ENCODE measurements at regions not wholly inside any gene's neighbourhood (a gene's known extent, or its start where the extent isn't known, plus 50 kb on each side); places are given as distances from the start of the nearest gene placed in this dataset.

DNA sequence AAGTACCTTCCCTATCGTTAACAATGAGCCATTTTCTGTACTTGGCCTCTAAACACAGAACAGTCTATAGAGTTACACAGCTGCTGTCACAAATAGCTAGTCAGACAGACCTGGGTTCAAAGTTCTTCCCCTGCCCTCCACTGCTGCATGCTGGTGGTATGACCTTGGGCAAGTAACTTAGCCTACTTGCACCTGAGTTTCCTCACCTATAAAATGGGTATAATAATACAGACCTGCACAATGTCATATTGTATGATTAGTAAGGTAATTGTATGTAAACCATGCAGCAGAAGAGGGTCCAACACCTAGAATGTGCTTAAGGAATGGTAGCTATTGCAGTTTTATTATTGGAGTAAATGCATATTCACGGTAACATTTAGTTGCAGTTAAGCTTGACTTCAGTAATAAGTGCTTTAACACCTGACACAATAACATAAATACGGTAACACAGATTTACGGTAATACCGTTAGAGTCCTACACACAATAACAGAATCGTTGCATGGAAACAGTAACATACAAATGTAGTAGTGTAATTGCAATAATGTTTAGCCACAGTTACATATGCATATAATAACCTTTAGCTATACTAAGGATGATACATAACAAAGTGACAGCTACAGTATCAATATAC is 193.3 kb upstream of the CSF3R start:
- no CpG with 5 or more reads among the region's 6 CpGs for WGBS (ENCODE audit: extremely low coverage, insufficient coverage, low lambda C conversion rate)
- Histone ChIP-seq H3K27ac (ENCODE audit: low read depth, low read length) (no peak overlapping the region), H4K8ac (ENCODE audit: low read depth, low read length) (no peak overlapping the region), H3K36me3 (ENCODE audit: control insufficient read depth, insufficient read depth, low read length) (no peaks in the 10 kb centered on the region), H3K4ac (ENCODE audit: low read depth, low read length) (no peak overlapping the region), H2BK5ac (ENCODE audit: low read length) (no peak overlapping the region), H3K4me2 (ENCODE audit: low read length) (no peak overlapping the region), H3K27me3 (ENCODE audit: insufficient read depth, low read length, poor library complexity) (no peaks in the 10 kb centered on the region), H2BK120ac (ENCODE audit: low read depth, low read length) (no peak overlapping the region), H4K5ac (ENCODE audit: low read length) (no peak overlapping the region), H3K9ac (ENCODE audit: low read length) (no peak overlapping the region), H3K79me2 (ENCODE audit: control insufficient read depth, insufficient read depth, low read length) (no peaks in the 10 kb centered on the region), H2BK15ac (replicated peaks; ENCODE audit: low read depth) (no peak overlapping the region), H3K4me1 (ENCODE audit: control insufficient read depth, low read depth, low read length) (no peaks in the 10 kb centered on the region), H2AK5ac (ENCODE audit: low read length) (no peak overlapping the region), H3K4me3 (ENCODE audit: low read length) (no peak overlapping the region), H3K56ac (ENCODE audit: low read length) (no peak overlapping the region), H3K79me1 (ENCODE audit: low read length) (no peaks in the 10 kb centered on the region), H3K23ac (ENCODE audit: low read length) (no peak overlapping the region), H3K18ac (ENCODE audit: low read length) (no peak overlapping the region)
- DNase-seq, result no peak

DNA sequence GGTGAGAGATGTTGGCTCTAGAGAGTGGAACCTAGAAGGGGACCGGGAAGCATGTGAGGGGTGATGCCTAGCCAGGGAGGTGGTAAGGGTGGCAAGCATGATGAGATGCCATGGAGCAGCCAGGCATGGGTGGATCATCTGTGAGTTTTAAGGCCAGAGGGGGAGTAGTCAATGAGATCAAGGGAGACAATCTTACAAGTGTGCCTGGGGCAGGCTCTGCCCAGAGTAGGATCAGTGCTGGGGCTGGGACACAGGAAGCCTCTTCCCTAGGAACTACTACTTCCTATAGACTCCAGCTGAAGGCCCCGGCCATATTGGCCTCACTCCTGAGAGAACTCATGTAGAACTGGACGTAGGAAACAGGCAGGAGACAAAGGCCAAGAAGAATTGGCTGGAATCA is 192.4 kb upstream of the CSF3R start:
- Histone ChIP-seq H4K8ac (ENCODE audit: low read depth, low read length) (no peak overlapping the region), H3K27me3 (ENCODE audit: insufficient read depth, low read length, poor library complexity) (no peaks in the 10 kb centered on the region), H3K23ac (ENCODE audit: low read length) (no peak overlapping the region), H2BK5ac (ENCODE audit: low read length) (no peak overlapping the region), H4K5ac (ENCODE audit: low read length) (no peak overlapping the region), H3K79me2 (ENCODE audit: control insufficient read depth, insufficient read depth, low read length) (no peaks in the 10 kb centered on the region), H3K4me1 (ENCODE audit: control insufficient read depth, low read depth, low read length) (no peaks in the 10 kb centered on the region), H3K9ac (ENCODE audit: low read length) (no peak overlapping the region), H3K36me3 (ENCODE audit: control insufficient read depth, insufficient read depth, low read length) (no peaks in the 10 kb centered on the region), H3K27ac (ENCODE audit: low read depth, low read length) (no peak overlapping the region), H2AK5ac (ENCODE audit: low read length) (no peak overlapping the region), H3K18ac (ENCODE audit: low read length) (no peak overlapping the region), H3K4me2 (ENCODE audit: low read length) (no peak overlapping the region), H2BK120ac (ENCODE audit: low read depth, low read length) (no peak overlapping the region), H3K79me1 (ENCODE audit: low read length) (no peaks in the 10 kb centered on the region), H3K4ac (ENCODE audit: low read depth, low read length) (no peak overlapping the region), H2BK15ac (replicated peaks; ENCODE audit: low read depth) (no peak overlapping the region), H3K4me3 (ENCODE audit: low read length) (no peak overlapping the region), H3K56ac (ENCODE audit: low read length) (no peak overlapping the region)
- no peak for DNase-seq
- no CpG with 5 or more reads among the region's 3 CpGs for WGBS (ENCODE audit: extremely low coverage, insufficient coverage, low lambda C conversion rate)

DNA sequence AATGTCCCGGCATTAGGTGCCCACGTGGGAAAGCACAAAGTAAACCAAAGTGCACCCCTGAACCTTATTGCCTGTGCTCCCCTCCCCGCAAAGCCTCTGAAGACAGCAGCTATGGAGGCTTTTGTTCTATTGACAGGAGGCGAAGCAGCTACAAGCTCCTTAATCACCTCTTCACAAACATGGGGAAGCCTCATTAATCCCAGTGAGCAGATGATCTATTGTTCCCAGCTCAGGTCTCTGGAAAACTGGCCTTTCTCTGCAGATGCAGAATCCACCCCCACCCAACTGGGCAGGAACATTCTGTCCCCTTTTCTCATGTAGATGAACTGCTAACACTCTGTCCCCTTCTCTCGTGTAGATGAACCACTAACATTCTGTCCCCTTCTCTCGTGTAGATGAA is 190.5 kb upstream of the CSF3R start:
- Histone ChIP-seq H3K56ac (ENCODE audit: low read length) (no peak overlapping the region), H2BK15ac (replicated peaks; ENCODE audit: low read depth) (no peak overlapping the region), H4K5ac (ENCODE audit: low read length) (no peak overlapping the region), H3K4ac (ENCODE audit: low read depth, low read length) (no peak overlapping the region), H3K79me1 (ENCODE audit: low read length) (no peaks in the 10 kb centered on the region), H3K9ac (ENCODE audit: low read length) (no peak overlapping the region), H3K23ac (ENCODE audit: low read length) (no peak overlapping the region), H3K4me1 (ENCODE audit: control insufficient read depth, low read depth, low read length) (no peaks in the 10 kb centered on the region), H3K36me3 (ENCODE audit: control insufficient read depth, insufficient read depth, low read length) (no peaks in the 10 kb centered on the region), H3K4me3 (ENCODE audit: low read length) (no peak overlapping the region), H3K18ac (ENCODE audit: low read length) (no peak overlapping the region), H3K27ac (ENCODE audit: low read depth, low read length) (no peak overlapping the region), H2AK5ac (ENCODE audit: low read length) (no peak overlapping the region), H4K8ac (ENCODE audit: low read depth, low read length) (no peak overlapping the region), H2BK5ac (ENCODE audit: low read length) (no peak overlapping the region), H2BK120ac (ENCODE audit: low read depth, low read length) (no peak overlapping the region), H3K4me2 (ENCODE audit: low read length) (no peak overlapping the region), H3K27me3 (ENCODE audit: insufficient read depth, low read length, poor library complexity) (no peaks in the 10 kb centered on the region), H3K79me2 (ENCODE audit: control insufficient read depth, insufficient read depth, low read length) (no peaks in the 10 kb centered on the region)
- DNase-seq, result no peak
- no CpG with 5 or more reads among the region's 6 CpGs for WGBS (ENCODE audit: extremely low coverage, insufficient coverage, low lambda C conversion rate)

DNA sequence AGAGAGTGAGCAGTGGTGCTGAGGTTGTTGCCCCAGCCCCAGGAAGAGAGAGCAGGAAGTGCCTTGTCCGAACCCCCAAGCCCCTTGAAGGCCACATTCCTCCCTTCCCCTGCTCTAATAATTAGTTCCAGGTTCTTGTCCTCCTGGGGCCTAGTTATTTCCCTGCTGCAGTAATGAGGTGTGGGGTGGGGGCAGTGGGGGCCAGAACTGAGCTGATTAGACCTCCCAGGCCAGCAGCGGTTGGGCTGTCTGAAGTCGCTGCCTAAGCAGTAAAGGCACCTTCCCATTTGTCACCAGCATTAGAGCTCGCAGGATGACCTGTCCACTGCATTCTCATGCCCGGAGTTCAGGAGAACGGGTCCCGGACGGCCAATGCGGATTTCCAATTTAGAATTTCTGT is 186.5 kb upstream of the CSF3R start:
- no peak overlapping the region for H2AK5ac ChIP-seq (ENCODE audit: low read length)
- no peak overlapping the region for H3K4ac ChIP-seq (ENCODE audit: low read depth, low read length)
- DNase-seq, result no peak
- no peaks in the 10 kb centered on the region for H3K79me1 ChIP-seq (ENCODE audit: low read length)
- H3K4me3 ChIP-seq (ENCODE audit: low read length), result no peak overlapping the region
- no peak overlapping the region for H2BK15ac ChIP-seq (replicated peaks; ENCODE audit: low read depth)
- WGBS (ENCODE audit: extremely low coverage, insufficient coverage, low lambda C conversion rate), result no CpG with 5 or more reads among the region's 9 CpGs
- no peak overlapping the region for H2BK120ac ChIP-seq (ENCODE audit: low read depth, low read length)
- H3K23ac ChIP-seq (ENCODE audit: low read length), result no peak overlapping the region
- H4K8ac ChIP-seq (ENCODE audit: low read depth, low read length), result no peak overlapping the region
- no peak overlapping the region for H3K18ac ChIP-seq (ENCODE audit: low read length)
- H3K4me1 ChIP-seq (ENCODE audit: control insufficient read depth, low read depth, low read length), result no peaks in the 10 kb centered on the region
- no peak overlapping the region for H3K27ac ChIP-seq (ENCODE audit: low read depth, low read length)
- no peaks in the 10 kb centered on the region for H3K27me3 ChIP-seq (ENCODE audit: insufficient read depth, low read length, poor library complexity)
- H3K79me2 ChIP-seq (ENCODE audit: control insufficient read depth, insufficient read depth, low read length), result no peaks in the 10 kb centered on the region
- no peak overlapping the region for H3K56ac ChIP-seq (ENCODE audit: low read length)
- no peak overlapping the region for H4K5ac ChIP-seq (ENCODE audit: low read length)
- no peak overlapping the region for H2BK5ac ChIP-seq (ENCODE audit: low read length)
- H3K9ac ChIP-seq (ENCODE audit: low read length), result no peak overlapping the region
- H3K4me2 ChIP-seq (ENCODE audit: low read length), result no peak overlapping the region
- H3K36me3 ChIP-seq (ENCODE audit: control insufficient read depth, insufficient read depth, low read length), result no peaks in the 10 kb centered on the region

DNA sequence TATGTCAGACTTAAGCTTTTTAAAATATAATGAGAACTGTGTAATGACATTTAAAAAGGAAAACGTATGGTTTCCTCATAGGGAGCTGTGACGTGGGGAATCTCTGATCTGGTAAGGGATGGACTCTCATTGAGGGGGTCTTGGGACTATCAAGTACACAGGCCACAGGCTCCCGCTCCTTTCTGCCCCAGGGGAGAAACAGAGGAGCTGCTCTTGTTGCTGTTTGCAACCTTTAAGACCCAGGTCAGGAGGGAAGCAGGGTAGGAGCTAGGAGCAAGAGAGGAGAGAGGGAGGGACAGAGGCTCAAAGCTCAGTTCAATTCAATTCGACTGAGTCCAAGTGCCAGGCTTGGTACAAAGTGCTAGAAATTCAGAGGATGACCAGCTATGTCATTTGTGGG is 185.1 kb upstream of the CSF3R start:
- no peak for DNase-seq
- H3K56ac ChIP-seq (ENCODE audit: low read length), result no peak overlapping the region
- H4K5ac ChIP-seq (ENCODE audit: low read length), result no peak overlapping the region
- H3K36me3 ChIP-seq (ENCODE audit: control insufficient read depth, insufficient read depth, low read length), result no peaks in the 10 kb centered on the region
- no peaks in the 10 kb centered on the region for H3K4me1 ChIP-seq (ENCODE audit: control insufficient read depth, low read depth, low read length)
- H2BK120ac ChIP-seq (ENCODE audit: low read depth, low read length), result no peak overlapping the region
- WGBS (ENCODE audit: extremely low coverage, insufficient coverage, low lambda C conversion rate), result no CpG with 5 or more reads among the region's 4 CpGs
- no peaks in the 10 kb centered on the region for H3K27me3 ChIP-seq (ENCODE audit: insufficient read depth, low read length, poor library complexity)
- no peak overlapping the region for H3K9ac ChIP-seq (ENCODE audit: low read length)
- H3K4ac ChIP-seq (ENCODE audit: low read depth, low read length), result no peak overlapping the region
- no peak overlapping the region for H3K27ac ChIP-seq (ENCODE audit: low read depth, low read length)
- no peak overlapping the region for H3K23ac ChIP-seq (ENCODE audit: low read length)
- H2AK5ac ChIP-seq (ENCODE audit: low read length), result no peak overlapping the region
- no peak overlapping the region for H2BK15ac ChIP-seq (replicated peaks; ENCODE audit: low read depth)
- no peak overlapping the region for H2BK5ac ChIP-seq (ENCODE audit: low read length)
- no peak overlapping the region for H3K4me3 ChIP-seq (ENCODE audit: low read length)
- no peak overlapping the region for H3K4me2 ChIP-seq (ENCODE audit: low read length)
- no peak overlapping the region for H4K8ac ChIP-seq (ENCODE audit: low read depth, low read length)
- H3K79me1 ChIP-seq (ENCODE audit: low read length), result no peaks in the 10 kb centered on the region
- H3K79me2 ChIP-seq (ENCODE audit: control insufficient read depth, insufficient read depth, low read length), result no peaks in the 10 kb centered on the region
- H3K18ac ChIP-seq (ENCODE audit: low read length), result no peak overlapping the region

DNA sequence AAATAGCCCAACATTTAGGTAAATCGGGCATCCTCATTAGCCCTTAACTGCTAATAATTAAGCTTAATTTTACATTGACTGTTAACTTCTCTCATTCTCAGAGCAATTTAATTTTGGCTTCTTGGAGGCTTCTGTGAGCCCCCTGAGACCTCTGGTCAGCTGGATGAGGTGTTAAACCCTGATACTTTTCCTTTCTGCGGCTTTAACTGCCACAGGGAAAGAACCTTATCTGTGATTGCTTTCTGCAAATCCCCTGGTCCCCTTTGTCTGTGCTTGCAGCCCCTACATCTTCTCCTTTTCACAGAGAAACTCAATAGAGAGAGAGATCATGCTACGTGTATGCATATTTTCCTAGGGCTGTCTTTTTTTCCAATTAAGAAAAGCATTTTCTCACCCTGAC is 184.5 kb upstream of the CSF3R start:
- Histone ChIP-seq H2BK5ac (ENCODE audit: low read length) (no peak overlapping the region), H3K79me1 (ENCODE audit: low read length) (no peaks in the 10 kb centered on the region), H4K5ac (ENCODE audit: low read length) (no peak overlapping the region), H3K4ac (ENCODE audit: low read depth, low read length) (no peak overlapping the region), H3K36me3 (ENCODE audit: control insufficient read depth, insufficient read depth, low read length) (no peaks in the 10 kb centered on the region), H4K8ac (ENCODE audit: low read depth, low read length) (no peak overlapping the region), H3K79me2 (ENCODE audit: control insufficient read depth, insufficient read depth, low read length) (no peaks in the 10 kb centered on the region), H3K4me2 (ENCODE audit: low read length) (no peak overlapping the region), H2BK120ac (ENCODE audit: low read depth, low read length) (no peak overlapping the region), H3K18ac (ENCODE audit: low read length) (no peak overlapping the region), H2BK15ac (replicated peaks; ENCODE audit: low read depth) (no peak overlapping the region), H3K56ac (ENCODE audit: low read length) (no peak overlapping the region), H3K4me3 (ENCODE audit: low read length) (no peak overlapping the region), H3K23ac (ENCODE audit: low read length) (no peak overlapping the region), H2AK5ac (ENCODE audit: low read length) (no peak overlapping the region), H3K4me1 (ENCODE audit: control insufficient read depth, low read depth, low read length) (no peaks in the 10 kb centered on the region), H3K27me3 (ENCODE audit: insufficient read depth, low read length, poor library complexity) (no peaks in the 10 kb centered on the region), H3K9ac (ENCODE audit: low read length) (no peak overlapping the region), H3K27ac (ENCODE audit: low read depth, low read length) (no peak overlapping the region)
- no CpG with 5 or more reads among the region's 3 CpGs for WGBS (ENCODE audit: extremely low coverage, insufficient coverage, low lambda C conversion rate)
- no peak for DNase-seq
